RCC 7860 (cell line): ENCODE measurements at regions not wholly inside any gene's neighbourhood (a gene's known extent, or its start where the extent isn't known, plus 50 kb on each side); places are given as distances from the start of the nearest gene placed in this dataset.
"Not testable (repeated sequence)": the region's sequence is repeated elsewhere in the genome, so short reads cannot be mapped to it uniquely, and the experiment has no call there.

Experiments used
- DNase-seq: peaks from one replicate; pipeline ENCODE4 v3.0.0-alpha.2; 2015; ENCODE audit warnings: low spot score
- FAIRE-seq: peaks from 2 replicates; lab custom pipeline; 2012; peaks lifted over from hg19 to GRCh38; lab: Jason Lieb, UNC

GRCh38 chr2:7620255-7620654 lies 703.0 kb downstream of the RNF144A start:
- FAIRE-seq: no peak
- no peak for DNase-seq

- no peak for DNase-seq
These were observed 704.0 kb downstream of the RNF144A start for GRCh38 chr2:7621018-7621814.

GRCh38 chr2:7625392-7626138 lies 708.4 kb downstream of the RNF144A start:
- no peak for FAIRE-seq
- DNase-seq: no peak

More at GRCh38 chr2:7621018-7621814, 704.0 kb downstream of the RNF144A start:
- FAIRE-seq: no peak

GRCh38 chr2:7626139-7626537 lies 708.9 kb downstream of the RNF144A start:
- FAIRE-seq (no peak), DNase-seq (no peak)

GRCh38 chr2:7627583-7627982 lies 710.4 kb downstream of the RNF144A start:
- no peak for DNase-seq
- FAIRE-seq: no peak

- no peak for FAIRE-seq
- no peak for DNase-seq
These were observed 715.2 kb downstream of the RNF144A start for GRCh38 chr2:7632420-7632819.

GRCh38 chr2:7633566-7634153 lies 716.4 kb downstream of the RNF144A start:
- DNase-seq: no peak
- no peak for FAIRE-seq

- DNase-seq (no peak), FAIRE-seq (no peak)
These were observed 717.2 kb downstream of the RNF144A start for GRCh38 chr2:7634409-7634808.

GRCh38 chr2:7639476-7639875 lies 722.3 kb downstream of the RNF144A start:
- no peak for FAIRE-seq
- DNase-seq: no peak

GRCh38 chr2:7641272-7641671 lies 724.1 kb downstream of the RNF144A start:
- DNase-seq, FAIRE-seq: not testable (repeated sequence)

- FAIRE-seq: no peak
- DNase-seq: no peak
These were observed 728.8 kb downstream of the RNF144A start for GRCh38 chr2:7646024-7646423.

GRCh38 chr2:7646661-7647060 lies 729.4 kb downstream of the RNF144A start:
- DNase-seq: no peak
- no peak for FAIRE-seq

- DNase-seq (no peak), FAIRE-seq (no peak)
These were observed 731.1 kb downstream of the RNF144A start for GRCh38 chr2:7648221-7648795.

GRCh38 chr2:7649461-7650228 lies 732.4 kb downstream of the RNF144A start:
- DNase-seq: no peak
- no peak for FAIRE-seq

- no peak for DNase-seq
These were observed 736.4 kb downstream of the RNF144A start for GRCh38 chr2:7653617-7654016.

GRCh38 chr2:7655629-7656028 lies 738.4 kb downstream of the RNF144A start:
- FAIRE-seq: no peak
- DNase-seq: no peak

More at GRCh38 chr2:7653617-7654016, 736.4 kb downstream of the RNF144A start:
- FAIRE-seq: no peak

GRCh38 chr2:7657526-7657925 lies 740.3 kb downstream of the RNF144A start:
- DNase-seq: not testable (repeated sequence)

GRCh38 chr2:7658486-7658885 lies 741.3 kb downstream of the RNF144A start:
- FAIRE-seq (no peak), DNase-seq (no peak)

More at GRCh38 chr2:7657526-7657925, 740.3 kb downstream of the RNF144A start:
- FAIRE-seq: not testable (repeated sequence)

GRCh38 chr2:7660816-7661215 lies 743.6 kb downstream of the RNF144A start:
- FAIRE-seq (no peak), DNase-seq (no peak)

- FAIRE-seq (no peak), DNase-seq (no peak)
These were observed 744.3 kb downstream of the RNF144A start for GRCh38 chr2:7661502-7661901.
